ENCODE measurements at regions not wholly inside any gene's neighbourhood (a gene's known extent, or its start where the extent isn't known, plus 50 kb on each side); places are given as distances from the start of the nearest gene placed in this dataset.

GRCh38 chr20:61055180-61056010 is 196.7 kb upstream of the CDH4 start:
- no peak overlapping the region for H3K4me2 ChIP-seq (ENCODE audit: low read length)
- no peak overlapping the region for H3K4ac ChIP-seq (ENCODE audit: low read depth, low read length)
- H2BK120ac ChIP-seq (ENCODE audit: insufficient read depth, low read length, poor library complexity): no peak overlapping the region
- no peak overlapping the region for H3K4me3 ChIP-seq (ENCODE audit: low read depth, low read length)
- H3K27me3 ChIP-seq (ENCODE audit: insufficient read depth, low read length): no peaks in the 10 kb centered on the region
- no CpG with 5 or more reads among the region's 14 CpGs for WGBS (ENCODE audit: extremely low coverage, insufficient coverage, insufficient read length)
- H3K9me3 ChIP-seq (ENCODE audit: insufficient read depth, low read depth, low read length): peaks cover 2% of the 10 kb centered on the region
- no peak for DNase-seq
- H3K79me1 ChIP-seq (ENCODE audit: low read length): no peaks in the 10 kb centered on the region
- no peak overlapping the region for H2BK5ac ChIP-seq (ENCODE audit: low read depth, low read length, poor library complexity)
- H3K36me3 ChIP-seq (ENCODE audit: control insufficient read depth in 1 of 2, insufficient read depth in 2 of 2, low read length in 2 of 2): no peaks in the 10 kb centered on the region
- no peak overlapping the region for H3K14ac ChIP-seq (ENCODE audit: low read length)
- no peak overlapping the region for H4K8ac ChIP-seq (ENCODE audit: low read depth, low read length)
- no peak overlapping the region for H2BK12ac ChIP-seq (ENCODE audit: low read length)
- no peaks in the 10 kb centered on the region for H3K4me1 ChIP-seq (ENCODE audit: control insufficient read depth in 1 of 2, insufficient read depth in 2 of 2, low read length in 2 of 2)
- no peak overlapping the region for H3K18ac ChIP-seq (ENCODE audit: low read length)
- no peak overlapping the region for H3K9ac ChIP-seq (ENCODE audit: low read length)
- no peak overlapping the region for H2AK5ac ChIP-seq (ENCODE audit: low read length)
- no peak overlapping the region for H4K12ac ChIP-seq (ENCODE audit: low read depth, low read length)
- no peak overlapping the region for H3K23ac ChIP-seq (ENCODE audit: low read length)
- H3K79me2 ChIP-seq (ENCODE audit: control insufficient read depth, insufficient read depth, low read length, poor library complexity): no peaks in the 10 kb centered on the region
- no peak overlapping the region for H2AFZ ChIP-seq (ENCODE audit: insufficient read depth, low read length, poor library complexity)
- H4K91ac ChIP-seq (ENCODE audit: low read depth, low read length): no peak overlapping the region
- no peak overlapping the region for H3K27ac ChIP-seq (ENCODE audit: low read depth, low read length)

GRCh38 chr20:61056116-61056515 is 195.9 kb upstream of the CDH4 start:
- no peaks in the 10 kb centered on the region for H3K36me3 ChIP-seq (ENCODE audit: control insufficient read depth in 1 of 2, insufficient read depth in 2 of 2, low read length in 2 of 2)
- H2AFZ ChIP-seq (ENCODE audit: insufficient read depth, low read length, poor library complexity): no peak overlapping the region
- no peak overlapping the region for H2BK5ac ChIP-seq (ENCODE audit: low read depth, low read length, poor library complexity)
- H3K79me1 ChIP-seq (ENCODE audit: low read length): no peaks in the 10 kb centered on the region
- H2BK120ac ChIP-seq (ENCODE audit: insufficient read depth, low read length, poor library complexity): no peak overlapping the region
- no peaks in the 10 kb centered on the region for H3K79me2 ChIP-seq (ENCODE audit: control insufficient read depth, insufficient read depth, low read length, poor library complexity)
- no peak overlapping the region for H3K9ac ChIP-seq (ENCODE audit: low read length)
- H3K4me2 ChIP-seq (ENCODE audit: low read length): no peak overlapping the region
- H3K27ac ChIP-seq (ENCODE audit: low read depth, low read length): no peak overlapping the region
- H3K4ac ChIP-seq (ENCODE audit: low read depth, low read length): no peak overlapping the region
- no peak overlapping the region for H3K18ac ChIP-seq (ENCODE audit: low read length)
- H4K12ac ChIP-seq (ENCODE audit: low read depth, low read length): no peak overlapping the region
- no peak overlapping the region for H3K14ac ChIP-seq (ENCODE audit: low read length)
- no peak for DNase-seq
- H4K8ac ChIP-seq (ENCODE audit: low read depth, low read length): no peak overlapping the region
- H4K91ac ChIP-seq (ENCODE audit: low read depth, low read length): no peak overlapping the region
- no peaks in the 10 kb centered on the region for H3K4me1 ChIP-seq (ENCODE audit: control insufficient read depth in 1 of 2, insufficient read depth in 2 of 2, low read length in 2 of 2)
- no peak overlapping the region for H2AK5ac ChIP-seq (ENCODE audit: low read length)
- H3K27me3 ChIP-seq (ENCODE audit: insufficient read depth, low read length): no peaks in the 10 kb centered on the region
- no peak overlapping the region for H2BK12ac ChIP-seq (ENCODE audit: low read length)
- no peaks in the 10 kb centered on the region for H3K9me3 ChIP-seq (ENCODE audit: insufficient read depth, low read depth, low read length)
- WGBS (ENCODE audit: extremely low coverage, insufficient coverage, insufficient read length): no CpG with 5 or more reads among the region's 10 CpGs
- H3K4me3 ChIP-seq (ENCODE audit: low read depth, low read length): no peak overlapping the region
- no peak overlapping the region for H3K23ac ChIP-seq (ENCODE audit: low read length)

- Histone ChIP-seq H3K18ac (ENCODE audit: low read length) (no peak overlapping the region), H3K9ac (ENCODE audit: low read length) (no peak overlapping the region), H3K4ac (ENCODE audit: low read depth, low read length) (no peak overlapping the region), H4K12ac (ENCODE audit: low read depth, low read length) (no peak overlapping the region), H3K27ac (ENCODE audit: low read depth, low read length) (no peak overlapping the region), H3K27me3 (ENCODE audit: insufficient read depth, low read length) (no peaks in the 10 kb centered on the region), H2BK120ac (ENCODE audit: insufficient read depth, low read length, poor library complexity) (no peak overlapping the region), H3K4me1 (ENCODE audit: control insufficient read depth in 1 of 2, insufficient read depth in 2 of 2, low read length in 2 of 2) (no peaks in the 10 kb centered on the region), H3K14ac (ENCODE audit: low read length) (no peak overlapping the region), H3K4me2 (ENCODE audit: low read length) (no peak overlapping the region), H3K79me1 (ENCODE audit: low read length) (no peaks in the 10 kb centered on the region), H2AK5ac (ENCODE audit: low read length) (no peak overlapping the region), H2AFZ (ENCODE audit: insufficient read depth, low read length, poor library complexity) (no peak overlapping the region), H3K23ac (ENCODE audit: low read length) (no peak overlapping the region), H2BK5ac (ENCODE audit: low read depth, low read length, poor library complexity) (no peak overlapping the region), H4K91ac (ENCODE audit: low read depth, low read length) (no peak overlapping the region), H3K4me3 (ENCODE audit: low read depth, low read length) (no peak overlapping the region), H3K79me2 (ENCODE audit: control insufficient read depth, insufficient read depth, low read length, poor library complexity) (no peaks in the 10 kb centered on the region), H2BK12ac (ENCODE audit: low read length) (no peak overlapping the region), H4K8ac (ENCODE audit: low read depth, low read length) (no peak overlapping the region), H3K9me3 (ENCODE audit: insufficient read depth, low read depth, low read length) (no peaks in the 10 kb centered on the region), H3K36me3 (ENCODE audit: control insufficient read depth in 1 of 2, insufficient read depth in 2 of 2, low read length in 2 of 2) (no peaks in the 10 kb centered on the region)
- no CpG with 5 or more reads among the region's 16 CpGs for WGBS (ENCODE audit: extremely low coverage, insufficient coverage, insufficient read length)
- DNase-seq: no peak
Observed at GRCh38 chr20:61056627-61057442, 195.2 kb upstream of the CDH4 start.

- DNase-seq: no peak
- Histone ChIP-seq H3K14ac (ENCODE audit: low read length) (no peak overlapping the region), H2BK120ac (ENCODE audit: insufficient read depth, low read length, poor library complexity) (no peak overlapping the region), H3K79me2 (ENCODE audit: control insufficient read depth, insufficient read depth, low read length, poor library complexity) (no peaks in the 10 kb centered on the region), H3K27me3 (ENCODE audit: insufficient read depth, low read length) (no peaks in the 10 kb centered on the region), H3K79me1 (ENCODE audit: low read length) (no peaks in the 10 kb centered on the region), H2BK12ac (ENCODE audit: low read length) (no peak overlapping the region), H4K12ac (ENCODE audit: low read depth, low read length) (no peak overlapping the region), H2BK5ac (ENCODE audit: low read depth, low read length, poor library complexity) (no peak overlapping the region), H3K23ac (ENCODE audit: low read length) (no peak overlapping the region), H3K4me2 (ENCODE audit: low read length) (no peak overlapping the region), H3K18ac (ENCODE audit: low read length) (no peak overlapping the region), H3K27ac (ENCODE audit: low read depth, low read length) (no peak overlapping the region), H3K4ac (ENCODE audit: low read depth, low read length) (no peak overlapping the region), H3K9me3 (ENCODE audit: insufficient read depth, low read depth, low read length) (no peaks in the 10 kb centered on the region), H3K4me3 (ENCODE audit: low read depth, low read length) (peak overlapping the region; percentile 16), H4K8ac (ENCODE audit: low read depth, low read length) (no peak overlapping the region), H3K9ac (ENCODE audit: low read length) (no peak overlapping the region), H3K4me1 (ENCODE audit: control insufficient read depth in 1 of 2, insufficient read depth in 2 of 2, low read length in 2 of 2) (no peaks in the 10 kb centered on the region), H2AK5ac (ENCODE audit: low read length) (no peak overlapping the region), H4K91ac (ENCODE audit: low read depth, low read length) (no peak overlapping the region), H3K36me3 (ENCODE audit: control insufficient read depth in 1 of 2, insufficient read depth in 2 of 2, low read length in 2 of 2) (no peaks in the 10 kb centered on the region), H2AFZ (ENCODE audit: insufficient read depth, low read length, poor library complexity) (no peak overlapping the region)
- WGBS (ENCODE audit: extremely low coverage, insufficient coverage, insufficient read length): no CpG with 5 or more reads among the region's 20 CpGs
Observed at GRCh38 chr20:61057443-61058121, 194.5 kb upstream of the CDH4 start.
